GM12878 (cell line): ENCODE measurements at regions not wholly inside any gene's neighbourhood (a gene's known extent, or its start where the extent isn't known, plus 50 kb on each side); places are given as distances from the start of the nearest gene placed in this dataset.

ENCODE experiments used
- ATAC-seq: fragments of 200-7000 bp; cut with Tn5 transposase; 3 replicates; pipeline ENCODE4 v1.9.1; 2020; ENCODE audit warnings: mild to moderate bottlenecking, moderate library complexity
- BruUV-seq: library from RNA; stranded (reverse); fragments of 400-500 nt; replicated peaks from 2 replicates; lab custom pipeline; 2021; lab: Mats Ljungman, UMichigan
- CTCF ChIA-PET: fragments of 300-600 bp; sonication (Branson Sonifier 250); formaldehyde crosslinking; extraction: SDS; loops from one replicate; lab custom pipeline; 2021; ENCODE audit warnings: inconsistent platforms; lab: Yijun Ruan, JAX
- POLR2A ChIA-PET: fragments of 350-600 bp; formaldehyde crosslinking; extraction: SDS; loops from one replicate; lab custom pipeline; 2021; ENCODE audit warnings: inconsistent platforms; lab: Charles Lee
- RAD21 ChIA-PET: fragments of 300-600 bp; sonication (Branson Sonifier 250); formaldehyde crosslinking; loops from one replicate; lab custom pipeline; 2023; ENCODE audit warnings: antibody characterized with exemption; ENCODE audit not compliant: unreplicated experiment; lab: Charles Lee
- SMC1A ChIA-PET: fragments of 300-600 bp; sonication (Branson Sonifier 250); formaldehyde crosslinking; loops from one replicate; lab custom pipeline; 2023; ENCODE audit not compliant: unreplicated experiment, uncharacterized antibody; lab: Charles Lee
- DNase-seq: peaks from one replicate; pipeline ENCODE4 v3.0.0-alpha.2; 2011; ENCODE audit warnings: low read depth, low spot score
- FAIRE-seq: peaks from 3 replicates; lab custom pipeline; 2011; peaks lifted over from hg19 to GRCh38; lab: Jason Lieb, UNC
- H2AFZ ChIP-seq: 2 replicates; pipeline ENCODE4 v1.6.0; 2011; ENCODE audit warnings: low read depth, low read length, control low read depth; ENCODE audit not compliant: control insufficient read depth
- H3K27ac ChIP-seq: 2 replicates; pipeline ENCODE4 v1.5.1; 2011; ENCODE audit warnings: control low read depth; ENCODE audit not compliant: control insufficient read depth, insufficient read depth
- H3K27me3 ChIP-seq, 2 experiments: replicated peaks in 1 of 2; 2 replicates each; pipeline versions ENCODE4 v1.6.0 to v1.6.1; 2011; ENCODE audit warnings: low read length in 1 of 2; ENCODE audit not compliant: control insufficient read depth in 2 of 2, insufficient read depth in 2 of 2
- H3K36me3 ChIP-seq, 2 experiments: 2 replicates each; pipeline ENCODE4 v1.5.1; 2011; ENCODE audit warnings: low read length in 1 of 2; ENCODE audit not compliant: control insufficient read depth in 2 of 2, insufficient read depth in 2 of 2
- H3K4me1 ChIP-seq: 2 replicates; pipeline ENCODE4 v1.6.1; 2011; ENCODE audit warnings: mild to moderate bottlenecking, low read length, moderate library complexity, mixed read lengths; ENCODE audit not compliant: control insufficient read depth, insufficient read depth
- H3K4me2 ChIP-seq: 2 replicates; pipeline ENCODE4 v1.6.0; 2011; ENCODE audit warnings: control low read depth; ENCODE audit not compliant: control insufficient read depth, insufficient read depth
- H3K4me3 ChIP-seq: fragments of 200-600 bp; sonication (generic); 2 replicates; pipeline ENCODE4 v1.5.1; 2016
- H3K79me2 ChIP-seq: 2 replicates; pipeline ENCODE4 v1.6.0; 2011; ENCODE audit warnings: low read length; ENCODE audit not compliant: control insufficient read depth, insufficient read depth
- H3K9ac ChIP-seq: 2 replicates; pipeline ENCODE4 v1.8.0; 2011; ENCODE audit warnings: low read length, control low read depth, mixed read lengths; ENCODE audit not compliant: control insufficient read depth, insufficient read depth
- H3K9me3 ChIP-seq: replicated peaks from 3 replicates; pipeline ENCODE4 v1.5.1; 2011; ENCODE audit warnings: mild to moderate bottlenecking, low read length; ENCODE audit not compliant: control insufficient read depth, insufficient read depth
- H4K20me1 ChIP-seq: 2 replicates; pipeline ENCODE4 v1.6.0; 2011; ENCODE audit not compliant: control insufficient read depth, insufficient read depth
- DPF2 ChIP-seq: fragments of 450-650 bp; IDR thresholded peaks from 2 replicates; pipeline ENCODE4 v1.6.1; 2017; ENCODE audit warnings: mild to moderate bottlenecking
- IKZF2 ChIP-seq, 2 experiments: fragments of 450-650 bp; IDR thresholded peaks; 2 replicates each; pipeline ENCODE4 v1.6.1; 2017; ENCODE audit warnings: mild to moderate bottlenecking in 2 of 2, moderate library complexity in 2 of 2
- KAT2A ChIP-seq: conservative IDR thresholded peaks from 2 replicates; pipeline ENCODE4 v1.6.1; 2011; ENCODE audit warnings: low read depth, low read length; ENCODE audit not compliant: control insufficient read depth
- KDM1A ChIP-seq: fragments of 200-600 bp; sonication (generic); IDR thresholded peaks from 2 replicates; pipeline ENCODE4 v1.6.1; 2016; ENCODE audit warnings: borderline replicate concordance
- MTA2 ChIP-seq: fragments of 450-650 bp; IDR thresholded peaks from 2 replicates; pipeline ENCODE4 v1.6.1; 2016; ENCODE audit warnings: low read depth, mild to moderate bottlenecking, moderate library complexity
- PAX5 ChIP-seq: IDR thresholded peaks from 2 replicates; pipeline ENCODE4 v1.6.1; 2011; ENCODE audit warnings: low read depth, low read length, borderline replicate concordance
- SUZ12 ChIP-seq: fragments of 200-600 bp; sonication (generic); IDR thresholded peaks from one replicate; pipeline ENCODE4 v1.6.1; 2018; ENCODE audit warnings: antibody characterized with exemption, mild to moderate bottlenecking; ENCODE audit not compliant: unreplicated experiment
- ZBED1 ChIP-seq: IDR thresholded peaks from 2 replicates; pipeline ENCODE4 v1.6.1; 2016; ENCODE audit warnings: borderline replicate concordance
- WGBS: methylation state at CpG from one replicate; pipeline ENCODE4 v1.1.6; 2016; ENCODE audit warnings: low lambda C conversion rate; ENCODE audit not compliant: insufficient replicate concordance, insufficient coverage; ENCODE audit errors: missing lambda C conversion rate; 5-methylcytosine and 5-hydroxymethylcytosine counted together
- in situ Hi-C: fragments of 300-500 bp; cut with MboI; formaldehyde crosslinking; loops from 9 replicates; pipeline ENCODE4 v1.14.3; 2018; ENCODE audit warnings: mixed read lengths
- intact Hi-C: fragments of 100-400 bp; cut with micrococcal nuclease; formaldehyde crosslinking; loops from one replicate; pipeline ENCODE4 v1.14.2; 2022; ENCODE audit not compliant: unreplicated experiment
- TF ChIP-seq, protein P1 (sequence below): IDR thresholded peaks from 2 replicates; pipeline ENCODE4 v1.6.1; 2011; ENCODE audit warnings: borderline replicate concordance, low read depth, mild to moderate bottlenecking, moderate library complexity, mixed read lengths, low read length; ENCODE audit not compliant: insufficient read depth; ENCODE audit errors: extremely low read length
- TF ChIP-seq, protein P2 (sequence below): IDR thresholded peaks from 2 replicates; pipeline ENCODE4 v1.6.1; 2012; ENCODE audit warnings: improper control_type of control experiment, low read depth, low read length; ENCODE audit not compliant: insufficient replicate concordance

DNA sequence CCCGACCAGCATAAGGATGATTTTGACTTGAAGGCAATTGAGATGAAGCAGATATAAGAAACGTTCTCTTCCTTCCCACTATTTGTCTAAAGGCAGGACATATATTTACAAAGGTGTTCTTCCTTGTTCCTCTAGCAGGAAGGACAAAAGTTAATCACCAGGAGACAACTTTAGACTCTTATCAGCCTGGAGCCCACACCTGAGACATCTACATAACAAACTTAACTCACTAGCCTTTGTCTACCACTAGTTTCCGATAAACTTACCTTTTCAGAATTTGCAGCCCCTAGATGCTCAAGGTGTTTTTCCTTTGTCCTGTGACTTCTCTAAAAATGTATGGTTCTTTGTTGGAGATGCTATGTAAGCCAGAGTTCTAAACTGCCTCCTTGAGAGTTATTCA, 1047.8 kb upstream of the NXPH2 start:
- 31% methylated on average over 3 of the region's 3 CpGs for WGBS
- no peaks in the 10 kb centered on the region for H3K9me3 ChIP-seq
- no peak for TF ChIP-seq KDM1A
- TF ChIP-seq, protein P1, sequence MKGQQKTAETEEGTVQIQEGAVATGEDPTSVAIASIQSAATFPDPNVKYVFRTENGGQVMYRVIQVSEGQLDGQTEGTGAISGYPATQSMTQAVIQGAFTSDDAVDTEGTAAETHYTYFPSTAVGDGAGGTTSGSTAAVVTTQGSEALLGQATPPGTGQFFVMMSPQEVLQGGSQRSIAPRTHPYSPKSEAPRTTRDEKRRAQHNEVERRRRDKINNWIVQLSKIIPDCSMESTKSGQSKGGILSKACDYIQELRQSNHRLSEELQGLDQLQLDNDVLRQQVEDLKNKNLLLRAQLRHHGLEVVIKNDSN, result no peak
- no peak for TF ChIP-seq MTA2
- no peak for TF ChIP-seq PAX5
- TF ChIP-seq DPF2, result no peak
- no peak for TF ChIP-seq ZBED1
- no peak overlapping the region for H3K4me3 ChIP-seq
- H3K79me2 ChIP-seq, result no peaks in the 10 kb centered on the region
- no TSS peak for BruUV-seq
- intact Hi-C loops (no loop called here), in situ Hi-C loops (no loop called here)
- no peaks in the 10 kb centered on the region for H4K20me1 ChIP-seq
- H3K27ac ChIP-seq, result no peak overlapping the region
- POLR2A ChIA-PET, result no interaction called here
- H3K36me3 ChIP-seq, result no peaks in the 10 kb centered on the region
- no peak overlapping the region for H3K9ac ChIP-seq
- SMC1A ChIA-PET, result interaction anchor here (0.7 kb wide), 1 partner anchor 18 kb away, joined by 3 read pairs; no protein-coding TSS in a partner anchor
- H3K4me1 ChIP-seq, result no peaks in the 10 kb centered on the region
- CTCF ChIA-PET, result no interaction called here
- no peaks in the 10 kb centered on the region for H3K27me3 ChIP-seq
- RAD21 ChIA-PET, result no interaction called here
- no peak overlapping the region for H3K4me2 ChIP-seq
- ATAC-seq (no peak), DNase-seq (no peak), FAIRE-seq (no peak)
- H2AFZ ChIP-seq, result no peak overlapping the region

DNA sequence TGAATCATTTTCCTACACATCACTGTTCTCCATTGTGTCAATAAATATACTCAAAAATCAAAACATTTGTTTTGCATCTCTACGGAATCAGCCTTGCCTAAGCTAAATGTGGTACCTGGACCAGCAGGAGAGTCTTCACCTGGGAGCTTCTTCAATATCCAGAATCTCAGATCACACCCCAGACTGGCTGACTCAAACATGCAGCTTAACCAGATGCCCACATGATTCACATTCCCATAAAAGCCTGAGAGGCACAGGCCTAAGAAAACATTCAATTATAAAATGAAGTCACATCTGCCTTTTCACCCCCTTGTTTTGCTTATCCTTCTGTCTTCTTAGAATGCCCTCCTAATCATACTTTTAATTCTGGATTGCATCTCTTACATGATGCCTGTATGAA, 1045.5 kb upstream of the NXPH2 start:
- Histone ChIP-seq H2AFZ (no peak overlapping the region), H3K27ac (no peak overlapping the region), H4K20me1 (no peaks in the 10 kb centered on the region), H3K27me3 (no peaks in the 10 kb centered on the region), H3K36me3 (no peaks in the 10 kb centered on the region), H3K79me2 (no peaks in the 10 kb centered on the region), H3K4me2 (no peak overlapping the region), H3K9ac (no peak overlapping the region), H3K4me3 (no peak overlapping the region), H3K4me1 (no peaks in the 10 kb centered on the region), H3K9me3 (no peaks in the 10 kb centered on the region)
- no peak for ATAC-seq
- RAD21 ChIA-PET, result no interaction called here
- no TSS peak for BruUV-seq
- 0% methylated on average over 1 of the region's 1 CpG for WGBS
- CTCF ChIA-PET, result interaction anchor here (1.1 kb wide), 1 partner anchor 14 kb away, joined by 3 read pairs; no protein-coding TSS in a partner anchor
- DNase-seq, result no peak
- FAIRE-seq, result no peak
- POLR2A ChIA-PET, result no interaction called here
- in situ Hi-C loops, result no loop called here
- SMC1A ChIA-PET, result interaction anchor here (0.9 to 1.1 kb wide), 3 partner anchors 11 to 12 kb away, joined by 3 read pairs; no protein-coding TSS in a partner anchor
- intact Hi-C loops, result no loop called here
- TF ChIP-seq DPF2, result no peak
- TF ChIP-seq KAT2A, result no peak
- TF ChIP-seq, protein P2, sequence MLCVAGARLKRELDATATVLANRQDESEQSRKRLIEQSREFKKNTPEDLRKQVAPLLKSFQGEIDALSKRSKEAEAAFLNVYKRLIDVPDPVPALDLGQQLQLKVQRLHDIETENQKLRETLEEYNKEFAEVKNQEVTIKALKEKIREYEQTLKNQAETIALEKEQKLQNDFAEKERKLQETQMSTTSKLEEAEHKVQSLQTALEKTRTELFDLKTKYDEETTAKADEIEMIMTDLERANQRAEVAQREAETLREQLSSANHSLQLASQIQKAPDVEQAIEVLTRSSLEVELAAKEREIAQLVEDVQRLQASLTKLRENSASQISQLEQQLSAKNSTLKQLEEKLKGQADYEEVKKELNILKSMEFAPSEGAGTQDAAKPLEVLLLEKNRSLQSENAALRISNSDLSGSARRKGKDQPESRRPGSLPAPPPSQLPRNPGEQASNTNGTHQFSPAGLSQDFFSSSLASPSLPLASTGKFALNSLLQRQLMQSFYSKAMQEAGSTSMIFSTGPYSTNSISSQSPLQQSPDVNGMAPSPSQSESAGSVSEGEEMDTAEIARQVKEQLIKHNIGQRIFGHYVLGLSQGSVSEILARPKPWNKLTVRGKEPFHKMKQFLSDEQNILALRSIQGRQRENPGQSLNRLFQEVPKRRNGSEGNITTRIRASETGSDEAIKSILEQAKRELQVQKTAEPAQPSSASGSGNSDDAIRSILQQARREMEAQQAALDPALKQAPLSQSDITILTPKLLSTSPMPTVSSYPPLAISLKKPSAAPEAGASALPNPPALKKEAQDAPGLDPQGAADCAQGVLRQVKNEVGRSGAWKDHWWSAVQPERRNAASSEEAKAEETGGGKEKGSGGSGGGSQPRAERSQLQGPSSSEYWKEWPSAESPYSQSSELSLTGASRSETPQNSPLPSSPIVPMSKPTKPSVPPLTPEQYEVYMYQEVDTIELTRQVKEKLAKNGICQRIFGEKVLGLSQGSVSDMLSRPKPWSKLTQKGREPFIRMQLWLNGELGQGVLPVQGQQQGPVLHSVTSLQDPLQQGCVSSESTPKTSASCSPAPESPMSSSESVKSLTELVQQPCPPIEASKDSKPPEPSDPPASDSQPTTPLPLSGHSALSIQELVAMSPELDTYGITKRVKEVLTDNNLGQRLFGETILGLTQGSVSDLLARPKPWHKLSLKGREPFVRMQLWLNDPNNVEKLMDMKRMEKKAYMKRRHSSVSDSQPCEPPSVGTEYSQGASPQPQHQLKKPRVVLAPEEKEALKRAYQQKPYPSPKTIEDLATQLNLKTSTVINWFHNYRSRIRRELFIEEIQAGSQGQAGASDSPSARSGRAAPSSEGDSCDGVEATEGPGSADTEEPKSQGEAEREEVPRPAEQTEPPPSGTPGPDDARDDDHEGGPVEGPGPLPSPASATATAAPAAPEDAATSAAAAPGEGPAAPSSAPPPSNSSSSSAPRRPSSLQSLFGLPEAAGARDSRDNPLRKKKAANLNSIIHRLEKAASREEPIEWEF, result no peak
- TF ChIP-seq SUZ12, result no peak
- no peak for TF ChIP-seq IKZF2 (IDR thresholded peaks at IDR 0.05)
